IMR-90 (cell line): ENCODE measurements at regions not wholly inside any gene's neighbourhood (a gene's known extent, or its start where the extent isn't known, plus 50 kb on each side); places are given as distances from the start of the nearest gene placed in this dataset.

Experiments used
- ATAC-seq: fragments of 200-7000 bp; cut with Tn5 transposase; 2 replicates; pipeline ENCODE4 v1.9.1; 2020; ENCODE audit warnings: low read depth, mild to moderate bottlenecking, moderate library complexity
- BruUV-seq: library from RNA; stranded (reverse); fragments of 400-500 nt; replicated peaks from 2 replicates; lab custom pipeline; 2021; lab: Mats Ljungman, UMichigan
- CTCF ChIA-PET: fragments of 300-600 bp; formaldehyde crosslinking; extraction: SDS; loops from one replicate; lab custom pipeline; 2021; ENCODE audit warnings: antibody characterized with exemption; lab: Yijun Ruan, JAX
- POLR2A ChIA-PET: fragments of 300-600 bp; sonication (Branson Sonifier 250); formaldehyde crosslinking; loops from one replicate; lab custom pipeline; 2022; ENCODE audit warnings: antibody characterized with exemption; ENCODE audit not compliant: unreplicated experiment; lab: Charles Lee
- DNase-seq: peaks from one replicate; pipeline ENCODE4 v3.0.0; 2013
- H2AFZ ChIP-seq: replicated peaks from 2 replicates; pipeline ENCODE3; 2013; ENCODE audit warnings: low read length, mild to moderate bottlenecking; ENCODE audit not compliant: poor library complexity
- H2AK5ac ChIP-seq: 2 replicates; pipeline ENCODE4 v1.6.1; 2013; ENCODE audit warnings: low read depth, low read length, inconsistent platforms
- H2AK9ac ChIP-seq: replicated peaks from 2 replicates; pipeline ENCODE3; 2013; ENCODE audit warnings: mild to moderate bottlenecking, low read depth, low read length, moderate library complexity; ENCODE audit not compliant: poor library complexity
- H2BK120ac ChIP-seq: 2 replicates; pipeline ENCODE4 v1.6.1; 2013; ENCODE audit warnings: low read depth, low read length, inconsistent platforms
- H2BK15ac ChIP-seq: 3 replicates; pipeline ENCODE4 v1.6.1; 2013; ENCODE audit warnings: low read depth, low read length, inconsistent platforms
- H2BK20ac ChIP-seq: 2 replicates; pipeline ENCODE4 v1.6.1; 2013; ENCODE audit warnings: low read depth, mild to moderate bottlenecking, inconsistent platforms, low read length, moderate library complexity
- H2BK5ac ChIP-seq: 2 replicates; pipeline ENCODE4 v1.6.1; 2013; ENCODE audit warnings: mild to moderate bottlenecking, low read depth, low read length, inconsistent platforms; ENCODE audit not compliant: poor library complexity, severe bottlenecking
- H3K14ac ChIP-seq: replicated peaks from 2 replicates; pipeline ENCODE4 v1.6.1; 2013; ENCODE audit warnings: low read depth, low read length, inconsistent platforms
- H3K18ac ChIP-seq: 2 replicates; pipeline ENCODE4 v1.6.1; 2013; ENCODE audit warnings: low read depth, low read length, control low read depth
- H3K23ac ChIP-seq: 2 replicates; pipeline ENCODE4 v1.6.1; 2013; ENCODE audit warnings: low read depth, low read length, inconsistent platforms
- H3K27ac ChIP-seq: 2 replicates; pipeline ENCODE4 v1.5.1; 2013; ENCODE audit warnings: mild to moderate bottlenecking, control low read depth, low read length; ENCODE audit not compliant: insufficient read depth
- H3K27me3 ChIP-seq: 2 replicates; pipeline ENCODE4 v1.6.1; 2013; ENCODE audit warnings: low read length; ENCODE audit not compliant: control insufficient read depth, insufficient read depth
- H3K36me3 ChIP-seq: 2 replicates; pipeline ENCODE4 v1.6.1; 2013; ENCODE audit warnings: low read length, mixed read lengths; ENCODE audit not compliant: control insufficient read depth, insufficient read depth
- H3K4ac ChIP-seq: 2 replicates; pipeline ENCODE4 v1.6.1; 2013; ENCODE audit warnings: low read depth, low read length, inconsistent platforms
- H3K4me1 ChIP-seq: 2 replicates; pipeline ENCODE4 v1.6.1; 2013; ENCODE audit warnings: low read length, mixed read lengths; ENCODE audit not compliant: control insufficient read depth, insufficient read depth
- H3K4me2 ChIP-seq: 2 replicates; pipeline ENCODE4 v1.6.1; 2013; ENCODE audit warnings: low read depth, mild to moderate bottlenecking, control low read depth, low read length, moderate library complexity
- H3K4me3 ChIP-seq: 2 replicates; pipeline ENCODE4 v1.5.1; 2013; ENCODE audit warnings: low read depth, mild to moderate bottlenecking, control low read depth, low read length, moderate library complexity; ENCODE audit not compliant: insufficient read depth
- H3K56ac ChIP-seq: 2 replicates; pipeline ENCODE4 v1.6.1; 2013; ENCODE audit warnings: low read length, inconsistent platforms; ENCODE audit not compliant: insufficient read depth; ENCODE audit errors: extremely low read depth
- H3K79me1 ChIP-seq, 2 experiments: 2 replicates each; pipeline ENCODE4 v1.6.1; 2013; ENCODE audit warnings: low read length in 2 of 2, inconsistent platforms in 1 of 2, low read depth in 1 of 2
- H3K9ac ChIP-seq: 2 replicates; pipeline ENCODE4 v1.6.1; 2013; ENCODE audit warnings: low read depth, low read length, control low read depth
- H3K9me1 ChIP-seq: 2 replicates; pipeline ENCODE4 v1.6.1; 2013; ENCODE audit warnings: low read length, inconsistent platforms; ENCODE audit not compliant: insufficient read depth
- H3K9me3 ChIP-seq: 2 replicates; pipeline ENCODE4 v1.6.1; 2013; ENCODE audit warnings: low read length; ENCODE audit not compliant: control insufficient read depth, insufficient read depth
- H4K20me1 ChIP-seq: 2 replicates; pipeline ENCODE4 v1.6.1; 2013; ENCODE audit warnings: low read length, inconsistent platforms; ENCODE audit not compliant: insufficient read depth
- H4K5ac ChIP-seq: 2 replicates; pipeline ENCODE4 v1.6.1; 2013; ENCODE audit warnings: mild to moderate bottlenecking, low read depth, low read length, control low read depth
- H4K8ac ChIP-seq, 2 experiments: 2 replicates each; pipeline ENCODE4 v1.6.1; 2013; ENCODE audit warnings: low read depth in 2 of 2, low read length in 2 of 2, control low read depth in 1 of 2, inconsistent platforms in 1 of 2
- H4K91ac ChIP-seq: 2 replicates; pipeline ENCODE4 v1.6.1; 2013; ENCODE audit warnings: low read depth, low read length, inconsistent platforms; ENCODE audit not compliant: insufficient read depth
- BHLHE40 ChIP-seq: fragments of 150-350 bp; IDR thresholded peaks from 2 replicates; pipeline ENCODE4 v1.6.1; 2016; ENCODE audit warnings: mild to moderate bottlenecking, low read depth, low read length
- CEBPB ChIP-seq: IDR thresholded peaks from 2 replicates; pipeline ENCODE4 v1.6.1; 2012; ENCODE audit warnings: low read depth, low read length, improper control_type of control experiment
- CHD1 ChIP-seq: IDR thresholded peaks from 2 replicates; pipeline ENCODE4 v1.6.1; 2012; ENCODE audit warnings: low read depth, low read length, improper control_type of control experiment
- FOS ChIP-seq: fragments of 150-350 bp; IDR thresholded peaks from 2 replicates; pipeline ENCODE4 v1.6.1; 2016; ENCODE audit warnings: low read depth, low read length
- MAFK ChIP-seq: IDR thresholded peaks from 2 replicates; pipeline ENCODE4 v1.6.1; 2012; ENCODE audit warnings: low read depth, low read length, improper control_type of control experiment
- MAZ ChIP-seq: IDR thresholded peaks from 2 replicates; pipeline ENCODE4 v1.6.1; 2012; ENCODE audit warnings: low read depth, mild to moderate bottlenecking, low read length, improper control_type of control experiment, moderate library complexity, borderline replicate concordance
- MXI1 ChIP-seq: IDR thresholded peaks from 2 replicates; pipeline ENCODE4 v1.6.1; 2012; ENCODE audit warnings: low read depth, mild to moderate bottlenecking, low read length, moderate library complexity, borderline replicate concordance
- NFE2L2 ChIP-seq: fragments of 150-350 bp; IDR thresholded peaks from 2 replicates; pipeline ENCODE4 v1.6.1; 2016; ENCODE audit warnings: low read depth, mild to moderate bottlenecking, low read length
- POLR2A ChIP-seq: IDR thresholded peaks from 2 replicates; pipeline ENCODE4 v1.6.1; 2012; ENCODE audit warnings: mild to moderate bottlenecking, low read depth, low read length
- RAD21 ChIP-seq: IDR thresholded peaks from 2 replicates; pipeline ENCODE4 v1.6.1; 2012; ENCODE audit warnings: low read length, improper control_type of control experiment
- RCOR1 ChIP-seq: IDR thresholded peaks from 2 replicates; pipeline ENCODE4 v1.6.1; 2012; ENCODE audit warnings: mild to moderate bottlenecking, low read length, improper control_type of control experiment; ENCODE audit not compliant: insufficient replicate concordance
- RFX5 ChIP-seq: IDR thresholded peaks from 2 replicates; pipeline ENCODE4 v1.8.0; 2012; ENCODE audit warnings: low read depth, mild to moderate bottlenecking, low read length, moderate library complexity
- SMC3 ChIP-seq: fragments of 150-350 bp; IDR thresholded peaks from 2 replicates; pipeline ENCODE4 v1.6.1; 2016; ENCODE audit warnings: low read depth, mild to moderate bottlenecking, antibody characterized with exemption, low read length, moderate library complexity
- WGBS, 2 experiments: methylation state at CpG; one replicate each; pipeline versions ENCODE4 v1.1.5 to v1.1.7; 2013; ENCODE audit warnings: missing lambda C conversion rate in 2 of 2; ENCODE audit not compliant: insufficient read length in 1 of 2; ENCODE audit errors: extremely low coverage in 2 of 2; 5-methylcytosine and 5-hydroxymethylcytosine counted together
- dilution Hi-C: fragments of 300-500 bp; cut with HindIII; formaldehyde crosslinking; loops from one replicate; pipeline ENCODE4 v1.14.3; 2018; ENCODE audit warnings: low sequenced_read_pairs; ENCODE audit not compliant: unreplicated experiment
- in situ Hi-C: fragments of 300-500 bp; cut with MboI; formaldehyde crosslinking; loops from 3 replicates; pipeline ENCODE4 v1.14.3; 2019; ENCODE audit warnings: low sequenced_read_pairs, inconsistent platforms, mixed read lengths
- intact Hi-C: fragments of 100-400 bp; cut with micrococcal nuclease; formaldehyde crosslinking; loops from 2 replicates; pipeline ENCODE4 v1.10.0; 2022
- TF ChIP-seq, protein P1 (sequence below): conservative IDR thresholded peaks from 2 replicates; pipeline ENCODE4 v1.5.1; 2012; ENCODE audit warnings: mild to moderate bottlenecking, low read depth, low read length, improper control_type of control experiment
- TF ChIP-seq, protein P2 (sequence below): fragments of 150-350 bp; IDR thresholded peaks from 2 replicates; pipeline ENCODE4 v1.6.1; 2017; ENCODE audit warnings: mild to moderate bottlenecking, antibody characterized with exemption, low read length, low read depth
- TF ChIP-seq, protein P3 (sequence below): fragments of 150-350 bp; IDR thresholded peaks from 2 replicates; pipeline ENCODE4 v1.6.1; 2016; ENCODE audit warnings: low read depth, mild to moderate bottlenecking, low read length, moderate library complexity, borderline replicate concordance

DNA sequence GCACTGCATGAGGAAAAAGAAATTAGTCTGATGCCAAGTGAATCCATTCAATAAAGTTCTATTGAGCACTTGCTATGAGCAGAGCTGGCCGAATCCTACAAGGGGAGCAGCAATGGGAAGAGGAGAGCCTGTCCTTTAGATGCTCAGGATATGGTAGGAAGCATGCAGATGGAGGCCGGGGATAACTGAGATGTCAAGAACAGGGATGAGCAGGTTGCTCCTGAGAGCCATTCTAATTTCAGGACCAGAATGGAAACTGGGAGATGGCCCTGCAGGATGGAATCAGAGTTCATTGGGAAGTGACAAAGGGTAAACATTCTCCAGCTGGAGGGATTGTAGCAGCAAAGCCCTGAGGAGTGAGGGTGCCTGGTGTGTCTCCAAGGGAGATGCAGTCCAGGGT lies 88.0 kb downstream of the CBLN1 start:
- intact Hi-C loops = no loop called here
- no peak for ATAC-seq
- no CpG with 5 or more reads among the region's 2 CpGs for WGBS, 2 experiments

More for the DNA sequence above, 88.0 kb downstream of the CBLN1 start:
- in situ Hi-C loops (no loop called here), dilution Hi-C loops (no loop called here)
- no peak overlapping the region for H3K27ac ChIP-seq
- CTCF ChIA-PET = no interaction called here
- no peak overlapping the region for H3K14ac ChIP-seq
- no peaks in the 10 kb centered on the region for H3K9me3 ChIP-seq
- H2BK15ac ChIP-seq = no peak overlapping the region
- no peak for DNase-seq
- no peaks in the 10 kb centered on the region for H3K27me3 ChIP-seq
- POLR2A ChIA-PET = no interaction called here
- H3K79me1 ChIP-seq = no peaks in the 10 kb centered on the region
- no peak overlapping the region for H3K4ac ChIP-seq
- H3K18ac ChIP-seq = no peak overlapping the region
- H2AFZ ChIP-seq = no peak overlapping the region
- H3K9me1 ChIP-seq = no peaks in the 10 kb centered on the region
- no peaks in the 10 kb centered on the region for H3K4me1 ChIP-seq
- TF ChIP-seq RCOR1 = no peak
- no peak for TF ChIP-seq CHD1
- TF ChIP-seq BHLHE40 = no peak
- TF ChIP-seq, protein P1, sequence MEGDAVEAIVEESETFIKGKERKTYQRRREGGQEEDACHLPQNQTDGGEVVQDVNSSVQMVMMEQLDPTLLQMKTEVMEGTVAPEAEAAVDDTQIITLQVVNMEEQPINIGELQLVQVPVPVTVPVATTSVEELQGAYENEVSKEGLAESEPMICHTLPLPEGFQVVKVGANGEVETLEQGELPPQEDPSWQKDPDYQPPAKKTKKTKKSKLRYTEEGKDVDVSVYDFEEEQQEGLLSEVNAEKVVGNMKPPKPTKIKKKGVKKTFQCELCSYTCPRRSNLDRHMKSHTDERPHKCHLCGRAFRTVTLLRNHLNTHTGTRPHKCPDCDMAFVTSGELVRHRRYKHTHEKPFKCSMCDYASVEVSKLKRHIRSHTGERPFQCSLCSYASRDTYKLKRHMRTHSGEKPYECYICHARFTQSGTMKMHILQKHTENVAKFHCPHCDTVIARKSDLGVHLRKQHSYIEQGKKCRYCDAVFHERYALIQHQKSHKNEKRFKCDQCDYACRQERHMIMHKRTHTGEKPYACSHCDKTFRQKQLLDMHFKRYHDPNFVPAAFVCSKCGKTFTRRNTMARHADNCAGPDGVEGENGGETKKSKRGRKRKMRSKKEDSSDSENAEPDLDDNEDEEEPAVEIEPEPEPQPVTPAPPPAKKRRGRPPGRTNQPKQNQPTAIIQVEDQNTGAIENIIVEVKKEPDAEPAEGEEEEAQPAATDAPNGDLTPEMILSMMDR = no peak
- TF ChIP-seq MAFK = no peak
- no peak for TF ChIP-seq NFE2L2
- TF ChIP-seq, protein P2, sequence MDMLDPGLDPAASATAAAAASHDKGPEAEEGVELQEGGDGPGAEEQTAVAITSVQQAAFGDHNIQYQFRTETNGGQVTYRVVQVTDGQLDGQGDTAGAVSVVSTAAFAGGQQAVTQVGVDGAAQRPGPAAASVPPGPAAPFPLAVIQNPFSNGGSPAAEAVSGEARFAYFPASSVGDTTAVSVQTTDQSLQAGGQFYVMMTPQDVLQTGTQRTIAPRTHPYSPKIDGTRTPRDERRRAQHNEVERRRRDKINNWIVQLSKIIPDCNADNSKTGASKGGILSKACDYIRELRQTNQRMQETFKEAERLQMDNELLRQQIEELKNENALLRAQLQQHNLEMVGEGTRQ = no peak
- no peak for TF ChIP-seq MXI1
- no peak for TF ChIP-seq CEBPB
- TF ChIP-seq RFX5 = no peak
- TF ChIP-seq SMC3 = no peak
- no peak for TF ChIP-seq MAZ
- TF ChIP-seq FOS = no peak
- TF ChIP-seq, protein P3, sequence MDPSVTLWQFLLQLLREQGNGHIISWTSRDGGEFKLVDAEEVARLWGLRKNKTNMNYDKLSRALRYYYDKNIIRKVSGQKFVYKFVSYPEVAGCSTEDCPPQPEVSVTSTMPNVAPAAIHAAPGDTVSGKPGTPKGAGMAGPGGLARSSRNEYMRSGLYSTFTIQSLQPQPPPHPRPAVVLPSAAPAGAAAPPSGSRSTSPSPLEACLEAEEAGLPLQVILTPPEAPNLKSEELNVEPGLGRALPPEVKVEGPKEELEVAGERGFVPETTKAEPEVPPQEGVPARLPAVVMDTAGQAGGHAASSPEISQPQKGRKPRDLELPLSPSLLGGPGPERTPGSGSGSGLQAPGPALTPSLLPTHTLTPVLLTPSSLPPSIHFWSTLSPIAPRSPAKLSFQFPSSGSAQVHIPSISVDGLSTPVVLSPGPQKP = no peak
- no peak for TF ChIP-seq POLR2A
- no peak for TF ChIP-seq RAD21
- no peak overlapping the region for H2BK120ac ChIP-seq
- no peaks in the 10 kb centered on the region for H4K20me1 ChIP-seq
- no peak overlapping the region for H3K4me3 ChIP-seq
- no peak overlapping the region for H2AK9ac ChIP-seq
- no TSS peak for BruUV-seq
- no peak overlapping the region for H3K23ac ChIP-seq
- H3K36me3 ChIP-seq = no peaks in the 10 kb centered on the region
- no peak overlapping the region for H2BK5ac ChIP-seq
- no peak overlapping the region for H4K5ac ChIP-seq
- no peak overlapping the region for H3K56ac ChIP-seq
- H4K91ac ChIP-seq = no peak overlapping the region
- no peak overlapping the region for H2AK5ac ChIP-seq
- no peak overlapping the region for H3K4me2 ChIP-seq
- no peak overlapping the region for H4K8ac ChIP-seq
- no peak overlapping the region for H3K9ac ChIP-seq
- H2BK20ac ChIP-seq = no peak overlapping the region
